Nucleus accumbens (tissue), 56 donors: ENCODE measurements at regions not wholly inside any gene's neighbourhood (a gene's known extent, or its start where the extent isn't known, plus 50 kb on each side); places are given as distances from the start of the nearest gene placed in this dataset.
"Not testable (repeated sequence)": the region's sequence is repeated elsewhere in the genome, so short reads cannot be mapped to it uniquely, and the experiment has no call there.

Experiments
- DNase-seq, 56 donors: peaks; one replicate each; lab custom pipeline; 2025; lab: John Stamatoyannopoulos, UW

- DNase-seq, result no peak
Observed at GRCh38 chr6:51049288-51049982, 230.8 kb downstream of the TFAP2B start.

DNA sequence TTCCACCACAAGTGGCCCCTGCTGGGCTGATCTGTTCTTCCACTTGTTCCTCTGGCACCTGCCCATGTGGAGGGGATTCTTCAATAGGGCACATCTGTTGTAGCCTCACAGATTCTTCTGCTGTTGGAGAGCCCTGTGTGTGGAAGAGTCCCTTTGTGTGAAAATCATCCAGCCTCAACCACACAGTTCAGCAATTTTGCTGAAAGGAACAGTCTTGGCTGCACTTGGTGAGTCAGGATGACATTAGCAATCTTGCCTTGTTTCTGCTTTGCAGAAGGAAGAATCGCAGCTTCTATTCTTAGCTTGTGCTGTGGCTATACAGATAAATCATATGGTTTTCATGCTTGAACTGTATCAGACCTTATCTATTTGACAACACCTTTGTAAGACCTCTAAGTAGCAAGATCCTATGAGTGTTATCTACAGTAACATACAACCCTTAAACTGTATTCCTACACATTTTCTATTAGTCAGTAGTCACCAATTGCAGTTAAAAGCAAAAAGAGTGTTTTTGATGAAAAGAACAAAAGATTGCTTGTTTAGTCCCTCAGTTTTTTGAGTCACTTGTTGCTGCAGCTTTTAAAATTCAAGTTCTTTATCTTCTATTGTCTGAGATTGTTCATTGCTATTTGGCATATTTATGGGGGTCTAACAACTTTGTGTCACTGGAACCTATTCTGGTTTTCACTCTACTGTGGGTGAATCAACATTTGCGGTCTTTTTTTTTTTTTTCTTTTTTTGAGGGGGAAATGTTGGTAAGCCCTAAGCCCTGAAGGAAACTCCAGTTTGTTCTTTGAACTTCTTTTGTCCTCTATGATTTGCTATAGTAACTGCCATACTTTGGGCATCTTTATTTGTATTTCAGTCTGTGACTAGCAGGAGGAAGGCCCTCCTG, 231.6 kb downstream of the TFAP2B start:
- peak in 2 of 56 donors; percentile 1 to 2 for DNase-seq

DNA sequence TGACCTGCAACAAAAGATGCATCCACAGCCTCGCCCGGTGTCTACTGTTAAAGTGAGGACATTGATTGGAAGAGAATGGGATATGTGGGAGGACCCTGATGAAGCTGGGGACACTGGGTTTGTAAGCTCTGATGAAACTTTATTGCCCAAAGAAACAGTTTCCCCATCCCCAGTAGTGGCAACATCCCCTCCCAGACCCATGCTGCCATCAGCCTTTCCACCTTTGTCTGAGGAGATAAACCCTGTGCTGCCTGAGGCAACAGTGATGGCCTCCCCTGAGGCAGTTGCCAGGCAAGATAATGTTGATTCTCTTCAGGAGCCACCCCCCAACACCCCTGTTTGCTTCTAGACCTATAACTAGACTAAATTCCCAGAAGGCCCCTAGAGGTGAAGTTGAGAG, 234.0 kb downstream of the TFAP2B start:
- DNase-seq, result not testable (repeated sequence)

DNA sequence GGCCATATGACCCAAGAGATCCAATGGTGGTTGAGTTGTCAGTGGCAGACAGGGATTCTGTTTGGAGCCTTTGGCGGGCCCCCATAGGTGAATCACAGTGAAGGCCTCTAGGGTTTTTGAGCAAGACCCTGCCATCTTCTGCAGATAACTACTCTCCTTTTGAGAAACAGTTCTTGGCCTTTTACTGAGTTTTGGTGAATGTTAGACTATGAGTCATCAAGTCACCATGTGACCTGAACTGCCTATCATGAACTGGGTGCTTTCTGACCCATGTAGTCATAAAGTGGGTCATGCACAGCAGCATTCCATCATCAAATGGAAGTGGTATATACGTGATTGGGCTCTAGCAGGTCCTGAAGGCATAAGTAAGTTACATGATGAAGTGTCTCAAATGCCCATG, 236.6 kb downstream of the TFAP2B start:
- not testable (repeated sequence) for DNase-seq

- no peak for DNase-seq
Observed at GRCh38 chr6:51057296-51057695, 238.6 kb downstream of the TFAP2B start.

DNA sequence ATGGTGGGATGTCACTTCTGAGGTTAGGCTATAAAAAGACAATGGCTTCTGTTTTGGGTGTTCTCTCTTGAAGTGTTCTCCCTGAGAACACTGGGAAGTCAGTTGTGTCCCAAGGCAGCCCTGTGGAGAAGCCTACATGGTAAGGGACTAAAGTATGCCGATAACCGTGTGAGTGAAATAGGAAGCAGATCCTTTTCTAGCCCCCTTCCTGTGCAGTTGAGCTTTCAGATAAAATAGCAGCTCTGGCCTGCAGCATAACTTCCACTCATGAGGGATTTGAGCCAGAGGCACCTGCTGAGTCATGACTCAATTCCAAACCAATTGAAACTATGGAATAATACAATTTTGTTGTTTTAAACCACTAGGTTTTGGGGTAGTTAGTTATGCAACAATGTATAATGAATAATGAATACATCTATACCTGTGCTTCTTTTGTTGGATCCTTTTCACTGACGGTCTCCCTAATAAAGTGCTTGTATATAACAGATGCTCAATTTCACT, 241.6 kb downstream of the TFAP2B start:
- no peak for DNase-seq

DNA sequence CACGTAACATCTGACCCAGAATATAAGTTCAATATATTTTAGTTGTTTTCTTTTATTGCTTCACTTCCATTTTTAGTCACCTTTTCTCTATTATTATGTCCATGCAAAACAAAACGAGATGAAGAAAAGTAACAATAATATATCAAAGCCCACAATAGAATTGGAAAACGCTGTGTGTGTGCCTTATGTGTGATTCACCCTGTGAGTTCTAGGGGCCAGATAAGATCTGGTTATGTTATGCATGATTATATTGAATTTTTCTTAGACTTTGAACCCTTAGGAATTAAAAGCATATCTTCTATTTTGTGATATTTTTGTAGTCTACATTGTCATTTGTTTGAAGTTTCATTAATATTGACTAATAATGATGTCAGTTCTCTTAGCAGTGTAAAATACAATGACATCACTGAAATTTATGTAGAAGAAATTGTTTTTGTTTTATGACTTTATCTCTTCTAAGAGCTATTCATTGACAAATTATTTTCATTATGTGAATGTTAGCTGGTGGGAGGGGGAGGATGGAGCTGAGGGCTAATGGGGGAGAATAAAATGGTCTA, 243.6 kb downstream of the TFAP2B start:
- no peak for DNase-seq

DNA sequence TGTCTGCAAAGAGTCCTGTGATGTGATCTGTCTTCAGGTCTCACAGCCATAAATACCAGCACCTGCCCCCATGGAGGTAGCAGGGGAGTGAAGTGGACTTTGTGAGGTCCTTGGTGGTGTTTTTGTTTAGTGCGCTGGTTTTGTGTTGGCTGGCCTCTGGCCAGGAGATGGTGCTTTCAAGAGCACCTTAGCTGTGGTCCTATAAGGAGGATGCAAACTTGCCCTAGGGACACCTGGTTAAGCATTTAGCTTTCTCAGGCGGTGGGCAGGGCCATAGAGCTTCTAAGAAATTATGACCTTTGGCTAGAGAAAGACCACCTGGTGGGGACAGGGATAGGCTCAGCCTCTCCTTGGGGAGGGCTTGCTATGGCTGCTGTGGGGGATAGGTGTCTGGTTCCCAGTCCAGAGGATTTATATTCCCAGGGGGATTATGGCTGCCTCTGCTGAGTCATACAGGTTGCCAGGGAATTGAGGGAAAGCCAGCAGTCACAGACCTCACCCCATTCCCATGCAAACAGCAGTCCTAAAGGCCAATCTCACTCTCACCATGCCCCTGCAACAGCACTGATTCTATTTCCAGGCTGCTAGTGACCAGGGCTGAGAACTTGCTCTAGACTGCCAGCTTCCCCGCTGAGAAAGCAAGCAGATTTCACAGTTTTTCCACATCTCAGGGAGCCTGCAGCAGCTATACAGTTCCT, 259.3 kb downstream of the TFAP2B start:
- DNase-seq, result no peak

GRCh38 chr6:51090343-51090742, 271.7 kb downstream of the TFAP2B start:
- no peak for DNase-seq

- no peak for DNase-seq
Observed at GRCh38 chr6:51093871-51094270, 275.2 kb downstream of the TFAP2B start.

GRCh38 chr6:51094271-51094670, 275.6 kb downstream of the TFAP2B start:
- DNase-seq, result no peak

DNA sequence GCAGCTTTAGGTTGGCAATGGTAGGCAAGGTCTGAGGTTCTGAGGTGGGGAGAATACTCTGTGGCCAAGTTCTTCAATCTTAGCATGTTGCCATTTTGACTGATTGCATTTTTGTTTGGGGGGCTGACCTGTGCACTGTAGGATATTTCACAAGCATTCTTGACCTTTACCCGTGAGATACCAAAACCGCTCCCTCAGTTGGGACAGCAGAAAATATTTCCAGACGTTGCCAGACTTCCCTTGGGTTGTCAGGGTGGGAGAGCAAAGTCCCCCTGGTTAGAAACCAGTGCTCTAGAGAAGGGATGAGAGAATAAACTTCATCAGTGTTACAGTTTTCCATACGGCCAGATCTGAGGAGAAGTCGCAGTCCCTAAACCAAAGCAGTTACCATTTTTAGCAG, 279.6 kb downstream of the TFAP2B start:
- no peak for DNase-seq

- DNase-seq, result no peak
Observed at GRCh38 chr6:51098791-51099190, 280.1 kb downstream of the TFAP2B start.

GRCh38 chr6:51099201-51099600, 280.5 kb downstream of the TFAP2B start:
- no peak for DNase-seq

DNA sequence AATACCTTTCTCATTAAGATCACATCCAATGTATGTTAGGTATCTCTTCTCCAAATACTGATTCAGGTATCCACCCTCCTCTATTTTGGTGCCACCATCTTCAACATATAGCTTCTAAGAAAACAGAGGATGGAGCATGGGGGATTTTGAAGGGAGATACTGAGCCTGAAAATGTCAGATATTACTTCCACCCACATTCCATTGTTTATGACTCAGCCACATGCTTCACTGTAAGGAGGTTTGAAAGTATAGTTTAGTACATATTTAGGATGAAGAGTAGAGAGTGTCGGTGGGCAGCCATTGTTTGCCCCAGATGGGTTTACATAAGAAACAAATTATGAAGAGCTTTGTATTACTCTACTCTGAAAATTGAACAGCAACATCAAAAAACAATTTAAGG, 286.7 kb downstream of the TFAP2B start:
- no peak for DNase-seq

DNA sequence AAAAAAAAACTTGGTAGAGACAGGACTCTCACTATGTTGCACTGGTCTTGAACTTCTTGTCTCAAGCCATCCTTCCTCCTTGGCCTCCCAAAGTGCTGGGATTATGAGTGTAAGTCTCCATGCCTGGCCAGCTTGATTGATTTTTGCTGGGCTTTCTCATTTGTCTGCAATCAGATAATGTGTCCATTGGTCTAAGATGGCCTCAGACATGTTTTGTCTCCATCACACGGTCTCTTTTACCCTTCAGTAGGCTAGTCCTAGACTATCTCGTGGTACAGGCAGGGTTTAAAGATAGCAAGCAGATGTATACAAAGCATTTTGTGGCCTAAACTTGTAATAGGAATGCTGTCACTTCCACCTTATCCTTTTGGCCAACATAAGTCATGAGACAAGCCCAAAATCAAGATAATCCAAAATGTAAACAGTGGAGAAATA, 289.1 kb downstream of the TFAP2B start:
- DNase-seq, result no peak

GRCh38 chr6:51108563-51109234, 290.0 kb downstream of the TFAP2B start:
- no peak for DNase-seq

DNA sequence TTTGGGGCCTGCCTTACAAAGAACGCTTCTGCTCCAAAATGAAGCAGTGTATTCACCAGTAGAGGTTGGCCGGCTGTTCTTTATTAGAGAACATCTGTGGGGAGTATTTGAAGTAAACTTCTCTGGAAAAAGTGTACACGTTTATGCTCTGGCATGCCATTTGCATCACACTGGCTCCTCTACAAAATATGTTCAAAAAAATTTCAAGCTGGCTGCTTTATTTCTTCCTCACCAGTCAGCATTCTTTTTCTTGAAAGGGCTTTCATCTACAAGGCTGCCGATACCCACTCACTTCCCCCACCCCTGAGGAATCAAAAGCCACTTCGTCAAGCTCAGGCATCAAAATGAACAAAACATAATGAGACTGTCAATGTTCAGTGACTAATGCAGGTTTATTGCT, 294.1 kb downstream of the TFAP2B start:
- no peak for DNase-seq

DNA sequence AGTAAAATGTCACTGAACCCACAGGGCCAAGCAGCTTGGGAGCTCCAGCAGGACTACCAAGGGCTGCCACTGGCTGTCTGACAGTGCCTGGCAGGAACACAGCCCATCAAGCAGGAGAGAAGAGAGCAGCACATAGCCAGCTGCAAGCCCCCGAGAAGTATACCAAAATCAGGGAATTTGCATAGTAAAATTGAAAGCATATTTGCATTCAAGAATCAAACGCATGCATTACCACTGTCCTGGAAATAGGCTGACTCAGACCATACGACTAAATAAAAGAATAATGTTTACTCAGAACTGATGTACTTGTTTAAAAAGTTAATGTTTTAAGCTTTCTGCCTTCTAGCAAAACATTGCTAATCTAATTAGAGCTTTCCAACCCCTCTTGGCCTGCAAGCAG, 298.1 kb downstream of the TFAP2B start:
- peak in 1 of 56 donors; percentile 0 for DNase-seq

DNA sequence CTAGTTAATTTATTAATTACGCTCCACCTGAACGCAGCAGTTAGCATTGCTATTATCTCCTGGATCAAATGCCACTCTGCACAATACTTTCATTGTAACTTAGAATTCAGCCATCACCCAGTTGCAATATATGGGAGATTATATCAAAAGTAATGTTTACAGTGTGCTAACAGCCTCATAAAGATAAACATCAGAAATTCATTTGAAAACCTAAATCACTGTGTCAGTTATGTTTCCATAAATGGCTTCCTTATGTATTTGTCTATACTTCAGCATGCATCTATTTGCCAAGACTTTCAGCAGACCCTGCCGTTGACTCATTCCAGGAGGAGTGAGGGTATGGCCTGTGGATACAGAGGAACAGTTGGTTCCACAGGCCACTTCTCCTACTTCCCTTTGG, 300.1 kb downstream of the TFAP2B start:
- no peak for DNase-seq
